HepG2 (cell line): ENCODE measurements at regions not wholly inside any gene's neighbourhood (a gene's known extent, or its start where the extent isn't known, plus 50 kb on each side); places are given as distances from the start of the nearest gene placed in this dataset.

Source experiments
- AHR ChIP-seq: IDR thresholded peaks from 2 replicates; pipeline ENCODE4 v1.6.1; 2018; ENCODE audit warnings: missing genetic modification reagents, missing compliant biosample characterization
- CBFB ChIP-seq: sonication (generic); formaldehyde crosslinking; IDR thresholded peaks from 2 replicates; pipeline ENCODE4 v1.4.0; 2020; ENCODE audit warnings: missing genetic modification reagents
- CCDC6 ChIP-seq: sonication (generic); formaldehyde crosslinking; IDR thresholded peaks from 2 replicates; pipeline ENCODE4 v1.8.1; 2022; ENCODE audit warnings: mild to moderate bottlenecking, missing genetic modification reagents, moderate library complexity
- CERS6 ChIP-seq: sonication (generic); formaldehyde crosslinking; IDR thresholded peaks from 2 replicates; pipeline ENCODE4 v1.5.0; 2020; ENCODE audit warnings: missing genetic modification reagents
- CREB3 ChIP-seq: sonication (generic); formaldehyde crosslinking; IDR thresholded peaks from 2 replicates; pipeline ENCODE4 v1.5.0; 2020; ENCODE audit warnings: missing genetic modification reagents
- HNF1A ChIP-seq, 2 experiments: sonication (generic) in 1 of 2; formaldehyde crosslinking in 1 of 2; IDR thresholded peaks; 2 replicates each; pipeline versions ENCODE4 v1.4.0 to v1.6.1; 2016 to 2020; ENCODE audit warnings: borderline replicate concordance in 1 of 2, low read depth in 1 of 2, mild to moderate bottlenecking in 1 of 2, missing genetic modification reagents in 1 of 2
- MXD4 ChIP-seq: IDR thresholded peaks from 2 replicates; pipeline ENCODE4 v1.6.1; 2016; ENCODE audit warnings: mild to moderate bottlenecking, missing biosample characterization, missing genetic modification reagents
- NFYC ChIP-seq: IDR thresholded peaks from 2 replicates; pipeline ENCODE4 v1.6.1; 2016; ENCODE audit warnings: missing genetic modification reagents, missing compliant biosample characterization
- PITX1 ChIP-seq: sonication (generic); formaldehyde crosslinking; IDR thresholded peaks from 2 replicates; pipeline ENCODE4 v1.5.1; 2020; ENCODE audit warnings: mild to moderate bottlenecking, missing genetic modification reagents
- RFXAP ChIP-seq: sonication (generic); formaldehyde crosslinking; IDR thresholded peaks from 2 replicates; pipeline ENCODE4 v1.4.0; 2020; ENCODE audit warnings: missing genetic modification reagents, borderline replicate concordance
- TCF7L2 ChIP-seq: IDR thresholded peaks from 2 replicates; pipeline ENCODE4 v1.6.1; 2011; ENCODE audit warnings: mild to moderate bottlenecking, low read depth, low read length, moderate library complexity
- TEAD3 ChIP-seq: optimal IDR thresholded peaks from 2 replicates; pipeline ENCODE3; 2016; ENCODE audit warnings: borderline replicate concordance
- ZBTB42 ChIP-seq: sonication (generic); formaldehyde crosslinking; IDR thresholded peaks from 2 replicates; pipeline ENCODE4 v1.5.0; 2020; ENCODE audit warnings: mild to moderate bottlenecking, missing genetic modification reagents
- ZFYVE20 ChIP-seq: sonication (generic); formaldehyde crosslinking; IDR thresholded peaks from 2 replicates; pipeline ENCODE4 v1.8.0; 2023; ENCODE audit warnings: low read depth, mild to moderate bottlenecking, moderate library complexity, missing genetic modification reagents, borderline replicate concordance
- ZKSCAN8 ChIP-seq: IDR thresholded peaks from 2 replicates; pipeline ENCODE4 v1.6.1; 2016; ENCODE audit warnings: borderline replicate concordance, missing genetic modification reagents, missing compliant biosample characterization
- ZNF224 ChIP-seq: sonication (generic); formaldehyde crosslinking; IDR thresholded peaks from 2 replicates; pipeline ENCODE4 v1.5.0; 2020; ENCODE audit warnings: mild to moderate bottlenecking, missing genetic modification reagents
- ZNF446 ChIP-seq: sonication (generic); formaldehyde crosslinking; IDR thresholded peaks from 2 replicates; pipeline ENCODE4 v1.5.0; 2020; ENCODE audit warnings: mild to moderate bottlenecking, missing genetic modification reagents
- ZNF75D ChIP-seq: sonication (generic); formaldehyde crosslinking; IDR thresholded peaks from 2 replicates; pipeline ENCODE4 v1.8.1; 2023; ENCODE audit warnings: missing genetic modification reagents, mild to moderate bottlenecking, borderline replicate concordance
- TF ChIP-seq, protein P1 (sequence below): sonication (generic); formaldehyde crosslinking; IDR thresholded peaks from 2 replicates; pipeline ENCODE4 v1.5.0; 2020; ENCODE audit warnings: missing genetic modification reagents
- TF ChIP-seq, protein P2 (sequence below): sonication (generic); formaldehyde crosslinking; IDR thresholded peaks from 2 replicates; pipeline ENCODE4 v1.5.1; 2020; ENCODE audit warnings: missing genetic modification reagents, mild to moderate bottlenecking, borderline replicate concordance

DNA sequence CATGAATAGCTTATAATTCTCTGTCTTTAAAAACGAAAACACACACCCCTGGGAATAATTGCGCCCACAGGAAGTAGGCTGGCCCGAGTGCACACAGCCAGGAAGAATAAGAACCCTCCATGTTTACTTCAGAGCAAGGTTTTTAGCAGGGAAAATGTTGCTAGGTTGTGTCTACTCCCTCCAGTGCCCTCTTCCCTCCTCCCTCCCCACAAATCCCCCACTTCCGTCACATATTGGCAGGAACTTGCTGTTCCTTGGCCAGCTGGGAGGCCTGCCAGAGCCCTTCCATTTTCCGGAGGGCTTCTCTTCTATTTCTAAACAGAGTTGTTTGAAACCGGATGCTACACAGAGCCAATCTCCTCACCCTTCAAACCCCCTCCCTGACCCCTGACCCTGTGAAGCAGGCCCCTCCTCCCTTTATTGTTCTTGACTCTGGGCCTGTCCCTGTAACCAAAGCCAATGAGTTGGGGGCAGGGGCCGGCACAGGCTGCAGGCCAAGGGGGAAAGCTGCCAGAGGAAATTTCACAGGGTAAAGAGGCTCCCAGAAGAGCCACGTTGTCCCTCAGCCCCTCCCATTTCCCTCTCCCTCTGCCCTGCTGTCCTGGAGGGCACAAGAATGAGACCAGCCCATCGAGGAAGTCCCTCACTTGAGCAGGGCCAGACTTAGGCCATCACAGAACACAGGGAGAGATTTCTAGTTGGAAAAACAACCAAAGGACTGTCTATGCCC, 49.8 kb upstream of the LGALSL start (continued):
- TF ChIP-seq MXD4 (CRISPR knock-in tag) (no peak), ZFYVE20 (CRISPR knock-in tag) (no peak), ZNF446 (CRISPR knock-in tag) (no peak), TEAD3 (CRISPR knock-in tag) (no peak), RFXAP (CRISPR knock-in tag) (no peak), PITX1 (CRISPR knock-in tag) (no peak; the same call in 1 of the 2 replicates), CCDC6 (no peak), CBFB (CRISPR knock-in tag) (no peak), ZBTB42 (CRISPR knock-in tag) (no peak), TCF7L2 (no peak), ZKSCAN8 (CRISPR knock-in tag) (no peak), ZNF75D (CRISPR knock-in tag) (no peak), CERS6 (CRISPR knock-in tag) (no peak), AHR (CRISPR knock-in tag) (no peak), HNF1A (IDR thresholded peaks at IDR 0.05; ENCODE audit: low read depth) (no peak), HNF1A (CRISPR knock-in tag; IDR thresholded peaks at IDR 0.05; ENCODE audit: borderline replicate concordance) (no peak; the same call in 1 of the 2 replicates), CREB3 (no peak), ZNF224 (CRISPR knock-in tag) (no peak), NFYC (CRISPR knock-in tag) (0 out of 2 replicates have a peak, but pooled peaks have one; percentile 11)
- TF ChIP-seq, protein P1, sequence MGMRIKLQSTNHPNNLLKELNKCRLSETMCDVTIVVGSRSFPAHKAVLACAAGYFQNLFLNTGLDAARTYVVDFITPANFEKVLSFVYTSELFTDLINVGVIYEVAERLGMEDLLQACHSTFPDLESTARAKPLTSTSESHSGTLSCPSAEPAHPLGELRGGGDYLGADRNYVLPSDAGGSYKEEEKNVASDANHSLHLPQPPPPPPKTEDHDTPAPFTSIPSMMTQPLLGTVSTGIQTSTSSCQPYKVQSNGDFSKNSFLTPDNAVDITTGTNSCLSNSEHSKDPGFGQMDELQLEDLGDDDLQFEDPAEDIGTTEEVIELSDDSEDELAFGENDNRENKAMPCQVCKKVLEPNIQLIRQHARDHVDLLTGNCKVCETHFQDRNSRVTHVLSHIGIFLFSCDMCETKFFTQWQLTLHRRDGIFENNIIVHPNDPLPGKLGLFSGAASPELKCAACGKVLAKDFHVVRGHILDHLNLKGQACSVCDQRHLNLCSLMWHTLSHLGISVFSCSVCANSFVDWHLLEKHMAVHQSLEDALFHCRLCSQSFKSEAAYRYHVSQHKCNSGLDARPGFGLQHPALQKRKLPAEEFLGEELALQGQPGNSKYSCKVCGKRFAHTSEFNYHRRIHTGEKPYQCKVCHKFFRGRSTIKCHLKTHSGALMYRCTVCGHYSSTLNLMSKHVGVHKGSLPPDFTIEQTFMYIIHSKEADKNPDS (CRISPR knock-in tag): no peak
- TF ChIP-seq, protein P2, sequence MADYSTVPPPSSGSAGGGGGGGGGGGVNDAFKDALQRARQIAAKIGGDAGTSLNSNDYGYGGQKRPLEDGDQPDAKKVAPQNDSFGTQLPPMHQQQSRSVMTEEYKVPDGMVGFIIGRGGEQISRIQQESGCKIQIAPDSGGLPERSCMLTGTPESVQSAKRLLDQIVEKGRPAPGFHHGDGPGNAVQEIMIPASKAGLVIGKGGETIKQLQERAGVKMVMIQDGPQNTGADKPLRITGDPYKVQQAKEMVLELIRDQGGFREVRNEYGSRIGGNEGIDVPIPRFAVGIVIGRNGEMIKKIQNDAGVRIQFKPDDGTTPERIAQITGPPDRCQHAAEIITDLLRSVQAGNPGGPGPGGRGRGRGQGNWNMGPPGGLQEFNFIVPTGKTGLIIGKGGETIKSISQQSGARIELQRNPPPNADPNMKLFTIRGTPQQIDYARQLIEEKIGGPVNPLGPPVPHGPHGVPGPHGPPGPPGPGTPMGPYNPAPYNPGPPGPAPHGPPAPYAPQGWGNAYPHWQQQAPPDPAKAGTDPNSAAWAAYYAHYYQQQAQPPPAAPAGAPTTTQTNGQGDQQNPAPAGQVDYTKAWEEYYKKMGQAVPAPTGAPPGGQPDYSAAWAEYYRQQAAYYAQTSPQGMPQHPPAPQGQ: no peak
